ENCODE measurements at regions not wholly inside any gene's neighbourhood (a gene's known extent, or its start where the extent isn't known, plus 50 kb on each side); places are given as distances from the start of the nearest gene placed in this dataset.

- peak; percentile 89 for DNase-seq
Measured at GRCh38 chr15:37880009-37880834, 54.2 kb upstream of the TMCO5A start.

DNA sequence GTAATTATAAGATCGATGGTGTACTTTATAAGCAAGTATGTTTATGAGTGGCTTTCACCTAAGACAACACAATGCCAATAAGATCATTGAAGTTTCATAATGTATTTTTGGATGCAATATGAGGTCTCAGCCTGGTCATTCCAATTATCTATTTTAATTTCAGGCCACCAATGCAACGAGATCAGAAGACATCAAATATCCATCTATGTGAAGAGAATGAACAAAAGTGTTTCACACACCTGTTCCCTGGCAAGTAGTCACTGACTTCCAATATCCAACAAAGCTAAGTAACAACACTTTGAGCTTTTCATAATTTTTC, 53.6 kb upstream of the TMCO5A start:
- no peak for DNase-seq

DNA sequence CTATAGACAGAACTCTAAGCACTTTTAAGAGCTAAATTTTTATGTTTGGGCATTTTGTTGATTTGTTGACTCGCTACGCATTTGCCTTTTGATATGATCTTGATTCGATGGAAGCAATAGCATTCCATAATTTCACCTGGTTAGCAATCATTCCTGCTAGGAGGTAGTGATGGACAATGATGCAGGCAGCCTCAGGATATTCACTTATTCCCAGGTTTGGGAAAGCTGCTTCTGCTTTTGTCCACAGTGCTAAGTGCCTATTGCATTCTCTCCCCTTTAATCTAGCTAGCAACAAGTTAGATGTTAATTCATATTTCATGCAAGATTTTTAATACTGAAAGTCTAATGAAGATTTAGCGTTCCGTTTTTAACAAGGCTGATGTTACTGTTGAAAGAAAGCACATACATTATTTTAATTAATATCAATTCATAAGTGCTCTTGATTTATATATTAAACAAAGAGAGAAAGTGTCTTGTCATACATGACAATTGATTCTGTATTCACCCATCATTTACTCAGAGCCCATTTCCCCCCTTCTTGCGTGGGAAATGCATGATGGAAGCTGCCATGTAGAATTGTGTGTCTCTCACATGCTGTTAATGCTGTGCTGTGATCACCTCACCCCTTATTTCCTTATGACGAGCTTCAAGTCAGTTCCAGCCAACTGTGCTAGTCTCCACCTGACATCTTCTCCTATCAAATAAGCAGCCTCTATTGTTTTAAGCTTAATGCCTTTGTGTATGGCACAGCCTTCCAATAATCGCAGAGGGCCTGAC, 53.0 kb upstream of the TMCO5A start:
- no peak for DNase-seq

- DNase-seq, result no peak
Measured at GRCh38 chr15:37882640-37883039, 51.8 kb upstream of the TMCO5A start.
